Gastroesophageal sphincter (tissue), 4 donors: ENCODE measurements at regions not wholly inside any gene's neighbourhood (a gene's known extent, or its start where the extent isn't known, plus 50 kb on each side); places are given as distances from the start of the nearest gene placed in this dataset.

Experiments
- ATAC-seq: fragments of 150-250 bp; one replicate; pipeline ENCODE4 v1.9.1; 2016; ENCODE audit warnings: mild to moderate bottlenecking, moderate library complexity
- H3K27ac ChIP-seq, 4 donors: fragments of 200-600 bp; sonication (generic) in 3 of 4; 1 replicate in 3 of 4; 2 replicates in 1 of 4; pipeline ENCODE4 v1.5.1; 2016 to 2019
- H3K27me3 ChIP-seq: fragments of 200-600 bp; sonication (generic); one replicate; pipeline ENCODE4 v1.5.1; 2019
- H3K36me3 ChIP-seq, 2 donors: fragments of 200-600 bp; sonication (generic); one replicate each; pipeline ENCODE4 v1.5.1; 2019; ENCODE audit warnings: control low read depth in 1 of 2
- H3K4me1 ChIP-seq, 3 donors: fragments of 200-600 bp; sonication (generic); 1 replicate in 2 of 3; 2 replicates in 1 of 3; pipeline ENCODE4 v1.5.1; 2016 to 2019; ENCODE audit warnings: control low read depth in 2 of 3
- H3K4me3 ChIP-seq, 2 donors: fragments of 200-600 bp; sonication (generic); one replicate each; pipeline ENCODE4 v1.5.1; 2019; ENCODE audit warnings: mild to moderate bottlenecking in 1 of 2, moderate library complexity in 1 of 2
- H3K9me3 ChIP-seq, 3 donors: fragments of 200-600 bp; sonication (generic); one replicate each; pipeline ENCODE4 v1.5.1; 2017 to 2019; ENCODE audit warnings: control low read depth in 2 of 3
- CTCF ChIP-seq, 4 experiments: fragments of 200-600 bp in 2 of 4; fragments of 450-650 bp in 2 of 4; sonication (generic) in 1 of 4; IDR thresholded peaks; one replicate each; pipeline ENCODE4 v1.5.1; 2017 to 2019; ENCODE audit warnings: antibody characterized with exemption in 4 of 4, mild to moderate bottlenecking in 2 of 4, moderate library complexity in 2 of 4
- EP300 ChIP-seq: sonication (generic); formaldehyde crosslinking; IDR thresholded peaks from one replicate; pipeline ENCODE4 v1.6.1; 2017; ENCODE audit warnings: antibody characterized with exemption, mild to moderate bottlenecking
- POLR2A ChIP-seq, 2 donors: fragments of 450-650 bp; IDR thresholded peaks; one replicate each; pipeline ENCODE4 v1.6.1; 2017; ENCODE audit warnings: antibody characterized with exemption in 2 of 2, mild to moderate bottlenecking in 2 of 2, moderate library complexity in 1 of 2
- POLR2AphosphoS5 ChIP-seq: sonication (generic); formaldehyde crosslinking; IDR thresholded peaks from one replicate; pipeline ENCODE4 v1.6.1; 2017; ENCODE audit warnings: antibody characterized with exemption
- WGBS, 2 donors: methylation state at CpG; one replicate each; pipeline ENCODE4 v1.1.5; 2018; ENCODE audit warnings: low coverage in 1 of 2; 5-methylcytosine and 5-hydroxymethylcytosine counted together

DNA sequence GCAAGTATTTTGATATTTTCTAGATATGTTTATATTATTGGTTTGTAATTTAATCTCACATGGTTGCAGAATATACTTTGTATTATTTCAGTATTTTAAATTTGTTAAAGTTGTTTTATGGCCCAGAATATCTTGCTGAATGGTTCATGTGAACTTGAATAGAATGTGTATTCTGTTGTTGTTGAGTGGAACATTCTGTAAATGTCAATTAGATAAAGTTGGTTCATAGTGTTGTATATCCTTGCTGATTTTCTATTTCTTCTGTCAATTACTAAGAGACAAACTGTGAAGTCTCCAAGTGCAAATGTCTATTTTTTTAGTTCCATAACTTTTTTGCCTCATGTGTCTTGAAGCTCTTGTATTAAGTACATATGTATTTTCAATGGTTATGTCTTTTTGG lies 411.7 kb downstream of the NPIPA7 start:
- H3K27ac ChIP-seq: no peak overlapping the region
- no peaks in the 10 kb centered on the region for H3K27me3 ChIP-seq
- H3K36me3 ChIP-seq: no peaks in the 10 kb centered on the region
- no peak for ATAC-seq
- H3K9me3 ChIP-seq: peaks cover 0 to 20% (median 0%) of the 10 kb centered on the region in 3 donors
- no peaks in the 10 kb centered on the region for H3K4me1 ChIP-seq
- no peak overlapping the region for H3K4me3 ChIP-seq
- no peak for TF ChIP-seq EP300
- no peak for TF ChIP-seq POLR2A (IDR thresholded peaks at IDR 0.05)
- no peak for TF ChIP-seq CTCF (IDR thresholded peaks at IDR 0.05)
- no peak for TF ChIP-seq POLR2AphosphoS5

DNA sequence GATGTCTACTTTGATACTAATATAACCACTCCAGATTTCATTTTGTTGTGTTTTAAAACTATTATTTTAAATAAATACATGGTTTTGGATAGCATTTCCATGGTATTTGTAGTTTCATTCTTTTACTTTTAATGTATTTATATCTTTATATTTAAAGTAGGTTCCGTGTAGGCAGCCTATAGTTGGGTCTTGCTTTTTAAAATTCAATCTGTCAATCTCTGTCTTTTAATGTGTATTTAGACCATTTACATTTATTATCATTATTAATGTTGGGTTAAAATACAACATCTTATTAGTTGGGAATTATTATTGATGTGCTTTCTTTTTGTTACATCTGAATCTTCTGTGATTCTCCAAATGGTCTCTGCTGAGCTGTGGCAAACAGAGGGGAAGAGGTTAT lies 412.1 kb downstream of the NPIPA7 start:
- ATAC-seq: no peak
- Histone ChIP-seq H3K9me3 (peaks cover 0 to 20% (median 0%) of the 10 kb centered on the region in 3 donors), H3K36me3 (no peaks in the 10 kb centered on the region), H3K27ac (no peak overlapping the region), H3K4me1 (no peaks in the 10 kb centered on the region), H3K27me3 (no peaks in the 10 kb centered on the region), H3K4me3 (no peak overlapping the region)
- 69% methylated on average over 1 of the region's 1 CpG; no CpG with 5 or more reads in 1 of the 2 donors for WGBS, 2 donors
- TF ChIP-seq CTCF (IDR thresholded peaks at IDR 0.05) (no peak), EP300 (no peak), POLR2A (IDR thresholded peaks at IDR 0.05) (no peak), POLR2AphosphoS5 (no peak)

- H3K27ac ChIP-seq: no peak overlapping the region
- no peak for ATAC-seq
These were observed 418.3 kb downstream of the NPIPA7 start for GRCh38 chr16:16797239-16797638.

DNA sequence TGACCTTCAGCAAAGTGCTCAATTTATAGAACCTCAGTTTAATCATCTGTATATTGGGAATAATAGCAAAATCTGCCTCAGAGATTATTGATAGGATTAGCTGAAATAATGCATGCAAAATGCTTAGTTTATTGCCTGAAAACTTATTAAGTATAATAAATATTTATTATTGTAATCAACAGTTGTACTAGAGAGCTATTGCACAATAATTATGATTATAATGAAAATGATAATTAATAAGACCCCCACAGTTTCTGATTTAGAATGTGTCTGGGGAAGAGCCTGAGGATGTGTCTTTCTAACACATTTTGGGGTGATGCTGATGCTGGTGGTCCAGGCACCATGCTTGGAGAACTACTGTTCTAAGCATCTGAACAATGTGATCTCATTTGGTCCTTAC lies 419.6 kb downstream of the NPIPA7 start:
- Histone ChIP-seq H3K4me3 (no peak overlapping the region), H3K27ac (no peak overlapping the region), H3K4me1 (no peaks in the 10 kb centered on the region), H3K9me3 (peaks cover 0 to 5% (median 0%) of the 10 kb centered on the region in 3 donors), H3K36me3 (no peaks in the 10 kb centered on the region), H3K27me3 (peaks cover 14% of the 10 kb centered on the region)
- ATAC-seq: no peak
- no peak for TF ChIP-seq CTCF (IDR thresholded peaks at IDR 0.05)
- TF ChIP-seq POLR2A (IDR thresholded peaks at IDR 0.05): no peak
- TF ChIP-seq POLR2AphosphoS5: no peak

More at GRCh38 chr16:16797239-16797638, 418.3 kb downstream of the NPIPA7 start:
- no peak for TF ChIP-seq POLR2AphosphoS5
- TF ChIP-seq EP300: no peak
- TF ChIP-seq POLR2A (IDR thresholded peaks at IDR 0.05): no peak
- TF ChIP-seq CTCF (IDR thresholded peaks at IDR 0.05): no peak
- Histone ChIP-seq H3K27me3 (peaks cover 14% of the 10 kb centered on the region), H3K4me1 (no peaks in the 10 kb centered on the region), H3K36me3 (no peaks in the 10 kb centered on the region), H3K4me3 (no peak overlapping the region), H3K9me3 (no peaks in the 10 kb centered on the region)
- 25 to 64% methylated on average over 1 to 2 of the region's 2 CpGs for WGBS, 2 donors

DNA sequence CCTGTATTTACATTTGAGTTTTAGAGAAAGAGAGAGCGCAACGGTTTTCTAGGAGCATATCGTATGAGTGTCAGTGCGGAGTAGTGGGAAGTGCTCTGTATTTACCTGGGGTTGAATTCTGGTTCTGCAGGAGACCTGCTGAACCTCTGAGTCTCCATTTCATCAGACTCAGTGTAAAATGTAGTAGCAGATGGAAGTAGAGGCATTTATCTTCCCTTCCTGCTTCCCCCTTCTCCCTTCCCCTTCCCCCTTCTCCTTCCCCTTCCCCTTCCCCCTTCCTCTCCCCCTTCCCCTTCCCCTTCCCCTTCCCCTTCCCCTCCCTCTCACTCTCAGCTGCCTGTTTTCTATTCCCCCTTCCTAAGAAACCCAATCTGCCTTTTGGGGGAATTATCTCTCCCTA lies 426.9 kb downstream of the NPIPA7 start:
- TF ChIP-seq EP300: no peak
- TF ChIP-seq CTCF (IDR thresholded peaks at IDR 0.05): no peak
- no peak for TF ChIP-seq POLR2AphosphoS5
- TF ChIP-seq POLR2A (IDR thresholded peaks at IDR 0.05): no peak
- ATAC-seq: no peak
- Histone ChIP-seq H3K27me3 (peaks cover 24% of the 10 kb centered on the region), H3K27ac (no peak overlapping the region), H3K36me3 (no peaks in the 10 kb centered on the region), H3K4me1 (no peaks in the 10 kb centered on the region), H3K4me3 (no peak overlapping the region), H3K9me3 (peaks cover 0 to 10% (median 0%) of the 10 kb centered on the region in 3 donors)
- 89 to 91% methylated on average over 4 of the region's 4 CpGs for WGBS, 2 donors
